GM18951 (cell line): ENCODE measurements at regions not wholly inside any gene's neighbourhood (a gene's known extent, or its start where the extent isn't known, plus 50 kb on each side); places are given as distances from the start of the nearest gene placed in this dataset.

Experiments used
- POLR2A ChIP-seq: IDR thresholded peaks from 4 replicates; pipeline ENCODE4 v1.6.1; 2011; ENCODE audit warnings: mild to moderate bottlenecking; ENCODE audit not compliant: insufficient read length, insufficient read depth; ENCODE audit errors: extremely low read depth
- in situ Hi-C: fragments of 300-500 bp; cut with MboI; formaldehyde crosslinking; loops from one replicate; pipeline ENCODE4 v1.12.0; 2022; ENCODE audit warnings: low sequenced_read_pairs, mixed read lengths, inconsistent platforms; ENCODE audit not compliant: unreplicated experiment

DNA sequence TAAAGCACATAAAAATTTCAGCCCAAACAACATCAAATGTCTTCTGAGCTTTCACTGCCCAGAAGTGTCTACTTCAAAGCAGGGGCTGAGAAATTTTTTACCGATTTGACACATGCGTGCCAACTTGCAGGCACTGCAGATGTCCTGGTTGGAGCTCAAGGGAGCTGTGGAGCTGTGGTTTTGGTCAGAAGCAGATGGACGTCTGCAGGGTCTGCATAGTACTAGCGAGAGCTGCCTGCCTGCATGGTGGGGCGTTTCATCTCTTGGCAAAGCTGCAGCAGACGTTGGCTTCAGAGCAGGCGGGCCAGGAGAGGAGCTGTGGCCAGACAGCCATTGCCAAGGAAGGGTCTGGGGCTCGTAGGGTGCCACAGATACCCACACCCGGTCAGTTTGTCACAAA is 296.7 kb downstream of the GLRX3 start:
- TF ChIP-seq POLR2A = no peak
- in situ Hi-C loops = no loop called here

DNA sequence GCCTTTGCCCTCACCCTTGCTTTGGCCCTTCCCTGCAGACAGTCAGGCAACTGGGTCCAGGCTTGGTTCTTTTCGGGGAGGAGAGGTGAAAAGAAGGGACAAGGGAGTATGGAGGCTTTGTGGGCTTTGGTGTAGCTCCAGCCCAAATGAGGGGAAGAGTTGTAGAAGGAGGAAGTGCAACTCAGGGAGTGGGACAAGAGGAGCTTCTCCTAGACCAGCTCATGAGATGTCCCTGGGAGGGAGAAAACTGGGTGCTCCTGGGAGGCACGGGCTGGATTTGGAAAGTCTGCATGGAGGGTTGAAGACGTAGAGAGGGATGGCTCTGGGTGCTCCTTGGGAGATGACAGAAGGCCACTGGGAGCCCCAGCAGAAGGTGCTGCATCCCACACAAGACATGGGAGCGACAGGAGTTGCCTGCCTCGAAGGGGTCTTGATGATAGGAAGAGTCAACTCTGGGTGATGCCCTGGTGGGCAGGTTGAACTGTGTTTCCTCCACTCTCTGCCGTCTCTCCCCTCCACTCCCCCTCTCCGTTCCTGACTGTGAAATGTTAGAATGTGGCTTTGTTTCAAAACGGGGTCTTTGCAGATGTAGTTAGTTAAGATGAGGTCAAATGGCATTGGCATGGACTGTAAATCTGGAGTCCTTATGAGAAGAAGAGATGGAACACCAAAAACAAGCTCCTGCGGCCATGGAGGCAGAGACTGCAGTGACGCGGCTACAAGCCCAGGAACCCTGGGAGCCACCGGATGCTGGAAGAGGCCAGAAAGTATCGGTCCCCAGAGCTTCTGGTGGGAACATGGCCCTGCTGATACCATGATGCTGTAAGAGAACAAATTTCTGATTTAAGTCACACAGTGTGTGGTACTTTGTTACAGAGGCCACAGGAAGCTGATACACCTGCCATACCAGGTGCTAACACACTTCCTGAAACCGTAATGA is 298.5 kb downstream of the GLRX3 start:
- in situ Hi-C loops = no loop called here
- TF ChIP-seq POLR2A = no peak

DNA sequence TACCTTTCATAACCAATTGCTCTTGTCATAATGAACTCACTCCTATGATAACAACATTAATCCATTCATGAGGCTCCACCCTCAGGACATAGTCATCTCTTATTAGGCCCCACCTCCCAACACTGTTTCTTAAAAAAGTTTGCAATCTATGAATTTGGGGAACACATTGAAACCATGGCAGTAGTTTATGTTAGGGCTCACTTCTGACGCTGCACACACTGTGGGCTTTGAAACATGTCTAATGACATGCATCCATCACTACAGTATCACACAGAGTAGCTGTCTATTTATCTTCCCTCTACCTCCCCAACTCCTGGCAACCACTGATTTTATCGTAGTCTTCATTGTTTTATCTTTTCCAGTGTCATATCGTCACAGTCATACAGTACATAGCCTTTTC is 299.8 kb downstream of the GLRX3 start:
- in situ Hi-C loops = no loop called here

DNA sequence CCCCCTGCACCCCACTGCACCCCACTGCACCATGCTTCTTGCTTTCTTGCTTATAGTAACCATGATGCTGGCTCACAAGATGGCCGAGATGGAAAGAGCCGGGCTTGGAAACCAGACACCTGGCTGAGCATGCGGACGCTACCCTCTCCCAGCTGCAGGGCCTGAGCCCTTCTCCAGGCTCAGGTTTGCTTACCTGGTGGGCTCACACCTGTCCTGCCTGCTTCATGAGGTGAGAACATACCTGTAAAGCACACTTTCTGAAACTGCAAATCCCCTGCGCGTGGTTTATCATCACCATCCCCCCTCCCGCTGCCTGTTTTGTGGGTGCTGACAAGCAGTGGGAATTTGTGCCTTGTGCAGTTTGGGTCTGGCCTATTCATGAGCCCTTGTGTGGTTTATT is 302.7 kb downstream of the GLRX3 start:
- TF ChIP-seq POLR2A = no peak
- in situ Hi-C loops = no loop called here

More for the DNA sequence above, 299.8 kb downstream of the GLRX3 start:
- no peak for TF ChIP-seq POLR2A

DNA sequence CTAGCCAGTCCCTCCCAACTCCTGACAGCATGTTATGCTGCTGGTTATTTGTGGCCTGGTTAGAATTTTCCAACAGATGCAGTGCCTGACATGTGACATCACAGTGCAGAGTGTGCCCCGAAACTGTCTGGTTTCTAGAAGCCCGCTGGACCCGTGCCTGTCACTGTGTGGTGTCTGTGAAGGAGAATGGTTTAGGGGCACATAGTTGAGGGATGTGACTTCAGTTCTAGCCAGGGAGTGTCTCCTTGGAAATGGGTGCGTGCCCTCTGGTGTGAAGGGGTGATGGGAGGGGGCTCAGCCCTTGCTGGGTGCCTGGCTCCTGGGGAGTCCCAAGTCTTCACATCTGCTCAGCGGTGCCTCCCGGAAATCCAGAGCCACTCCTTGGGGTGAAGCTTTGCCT is 303.6 kb downstream of the GLRX3 start:
- no peak for TF ChIP-seq POLR2A
- in situ Hi-C loops = no loop called here

DNA sequence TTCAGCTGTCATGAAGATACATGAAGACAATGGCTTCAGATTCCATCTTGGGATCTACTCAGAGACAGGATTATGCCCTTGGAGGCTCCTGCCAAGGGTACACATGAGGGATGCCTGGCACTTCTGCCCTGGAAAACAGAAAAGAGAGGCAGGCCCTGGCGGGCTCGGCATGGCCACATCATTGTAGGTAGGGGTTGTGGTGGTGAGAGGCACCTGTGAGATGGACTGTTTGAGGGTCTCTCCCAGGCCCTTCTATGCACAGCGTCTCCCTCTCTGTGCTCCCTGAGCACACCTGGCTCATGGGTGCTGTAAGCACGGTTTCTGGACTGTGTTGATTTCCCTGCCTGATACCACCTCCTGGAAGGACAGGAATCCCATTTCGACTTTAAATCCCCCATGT is 304.3 kb downstream of the GLRX3 start:
- in situ Hi-C loops = no loop called here
- no peak for TF ChIP-seq POLR2A

DNA sequence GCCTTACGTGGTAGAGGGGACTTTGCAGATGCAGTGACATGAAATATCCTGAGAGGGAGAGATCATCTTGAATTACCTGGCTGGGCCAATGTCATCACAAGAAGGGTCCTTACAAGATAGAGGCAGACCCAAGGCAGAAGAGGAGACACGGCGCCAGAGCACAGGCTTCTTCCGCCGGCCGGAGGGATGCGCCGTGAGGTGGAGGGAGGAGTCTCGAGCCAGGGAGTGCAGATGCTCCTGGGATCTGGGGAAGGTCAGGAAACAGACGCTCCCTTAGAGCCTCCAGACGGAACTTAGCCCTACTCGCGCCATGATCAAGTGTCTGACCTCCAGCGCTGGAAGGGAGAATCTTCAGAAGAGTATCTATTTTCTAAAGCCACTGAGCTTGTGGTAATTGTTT is 304.8 kb downstream of the GLRX3 start:
- TF ChIP-seq POLR2A = no peak
- in situ Hi-C loops = no loop called here

DNA sequence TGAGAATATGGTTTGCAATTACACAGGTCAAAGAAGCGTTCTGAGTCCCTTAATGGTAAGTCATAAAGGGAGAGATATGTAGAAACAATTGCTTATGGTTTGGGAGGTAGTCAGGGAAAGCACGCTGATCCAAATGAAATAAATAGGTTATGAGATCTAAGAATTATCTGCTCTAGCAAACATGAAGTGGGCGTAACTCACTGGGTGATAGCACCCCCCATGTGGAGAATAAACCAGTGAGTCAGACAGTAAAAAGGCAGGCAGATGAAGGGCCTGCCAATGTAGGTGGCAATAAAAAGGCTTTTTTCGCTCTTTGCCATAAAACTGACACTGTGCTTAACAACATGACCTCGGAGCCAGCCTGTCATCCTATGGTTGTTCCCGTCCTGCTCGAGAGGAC is 306.9 kb downstream of the GLRX3 start:
- in situ Hi-C loops = no loop called here
- TF ChIP-seq POLR2A = no peak

DNA sequence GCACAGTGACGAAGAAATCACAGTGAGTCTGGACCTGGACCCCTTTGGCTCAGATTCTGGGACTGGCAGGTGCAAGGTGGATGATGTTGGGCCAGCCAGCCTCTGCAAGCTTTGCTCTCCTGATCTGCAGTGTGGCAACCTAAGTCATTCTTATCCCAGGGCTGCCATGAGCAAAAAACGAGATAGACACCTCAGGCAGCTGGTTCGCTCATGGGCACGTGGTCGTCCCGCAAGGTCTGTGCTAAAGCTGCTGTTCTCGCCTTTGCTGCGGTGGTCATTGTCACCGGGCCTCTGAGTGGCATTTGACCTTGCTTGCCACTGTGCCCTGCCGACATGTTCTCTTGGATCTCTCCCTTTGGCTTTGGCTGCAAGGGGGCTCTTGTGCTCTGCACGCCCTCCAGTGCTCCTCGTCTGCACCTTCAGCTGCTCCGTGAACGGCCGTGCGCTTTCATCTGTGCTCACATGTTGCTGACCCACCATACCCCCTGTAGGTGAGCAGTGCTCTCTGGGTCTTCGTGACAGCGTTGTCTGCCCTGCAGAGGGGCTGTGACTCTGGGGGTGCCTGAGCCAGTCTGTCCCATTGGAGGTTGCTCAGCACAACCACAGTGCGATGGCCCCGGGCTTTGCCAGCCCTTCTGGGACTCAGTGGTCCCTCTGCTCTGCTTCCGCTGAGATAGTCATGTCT is 317.0 kb downstream of the GLRX3 start:
- in situ Hi-C loops = no loop called here
- TF ChIP-seq POLR2A = no peak

DNA sequence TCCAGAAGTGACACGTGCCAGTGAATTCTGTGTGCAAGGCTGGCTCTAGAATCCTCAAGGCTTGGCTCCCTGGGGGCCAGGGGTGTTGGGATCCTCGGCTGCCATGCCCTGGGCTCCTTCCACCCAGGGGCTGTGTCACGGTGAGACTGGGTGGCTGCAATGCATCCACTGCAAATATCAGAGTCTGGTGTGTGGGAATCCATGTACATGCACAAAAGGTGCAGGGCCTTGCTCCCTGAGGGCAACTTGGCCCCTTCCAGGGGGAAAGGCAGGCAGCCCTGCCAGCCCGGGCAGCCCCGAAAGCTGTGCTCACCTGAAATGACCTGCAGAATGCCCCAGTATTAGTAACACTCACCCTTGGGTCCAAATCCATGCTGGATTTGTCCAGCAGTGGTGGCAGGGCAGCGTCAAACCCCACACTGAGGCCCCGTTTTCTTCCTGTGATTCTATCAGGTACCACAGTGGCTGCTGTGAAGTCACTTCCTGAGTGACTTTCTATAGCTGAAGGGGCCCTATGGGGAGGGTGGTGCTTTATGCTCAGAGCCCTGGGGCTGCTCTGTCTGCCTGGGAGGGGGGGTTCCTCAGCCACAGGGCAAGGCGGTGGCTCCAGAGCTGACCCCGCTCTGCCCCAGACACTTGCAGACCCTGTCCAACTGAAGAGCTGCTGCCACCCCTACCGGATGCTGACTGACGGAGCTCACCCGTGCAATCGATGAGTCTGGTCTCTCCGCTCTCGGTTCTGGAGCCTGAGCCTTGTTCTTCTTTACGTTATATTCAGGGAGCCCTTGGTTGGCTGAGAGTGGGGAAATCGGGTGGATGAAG is 317.7 kb downstream of the GLRX3 start:
- TF ChIP-seq POLR2A = no peak
- in situ Hi-C loops = no loop called here

DNA sequence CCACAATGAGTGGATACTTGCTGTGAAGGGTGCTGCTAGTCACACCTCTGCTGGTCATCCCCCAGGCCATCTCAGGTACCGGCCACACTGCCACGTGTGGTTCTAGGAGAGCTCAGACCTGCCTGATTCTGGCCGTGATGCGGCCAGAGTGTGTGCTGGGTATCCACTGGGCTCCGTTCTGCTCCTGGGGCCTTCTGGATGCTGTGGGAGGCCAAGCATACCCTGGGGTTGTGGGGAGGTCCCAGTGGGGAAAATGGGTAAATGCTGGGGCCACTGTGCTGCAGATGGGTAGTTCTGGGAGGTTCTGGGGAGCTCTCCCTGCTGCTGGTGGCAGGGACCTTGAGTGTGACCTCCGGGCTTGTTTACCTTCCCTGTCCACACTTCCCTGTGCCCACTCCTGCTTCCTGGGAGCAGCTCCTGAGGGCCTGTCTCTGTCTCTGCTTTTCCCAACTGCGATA is 318.4 kb downstream of the GLRX3 start:
- in situ Hi-C loops = no loop called here

DNA sequence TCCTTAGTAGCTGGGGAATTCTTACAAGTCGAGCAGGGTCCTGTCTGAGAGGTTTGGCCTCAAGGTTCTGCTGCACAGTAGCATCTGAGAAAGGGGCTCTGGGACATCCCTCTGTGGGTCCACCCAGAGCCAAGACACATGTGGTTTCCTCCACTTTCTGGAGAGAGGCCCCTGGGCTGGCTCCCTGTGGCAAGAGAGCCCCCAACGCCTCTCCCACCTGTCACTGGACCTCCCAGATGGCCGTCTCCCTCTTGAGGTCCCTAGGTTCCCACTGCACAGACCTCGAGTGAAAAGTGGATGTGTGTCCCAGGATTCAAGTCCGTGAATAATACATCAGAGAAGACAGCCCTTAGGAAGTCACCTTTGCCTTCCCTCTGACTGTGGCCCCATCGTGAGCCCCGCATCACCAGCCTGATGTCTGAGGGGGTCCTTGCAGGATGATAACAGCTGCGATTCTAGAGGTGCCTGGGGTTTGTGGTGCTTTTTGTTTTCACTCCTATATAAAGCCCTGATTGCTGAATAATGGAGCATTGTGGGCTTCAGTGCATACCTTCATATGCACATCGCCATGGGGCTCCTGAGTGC is 319.0 kb downstream of the GLRX3 start:
- no peak for TF ChIP-seq POLR2A
- in situ Hi-C loops = no loop called here

More for the DNA sequence above, 318.4 kb downstream of the GLRX3 start:
- no peak for TF ChIP-seq POLR2A

DNA sequence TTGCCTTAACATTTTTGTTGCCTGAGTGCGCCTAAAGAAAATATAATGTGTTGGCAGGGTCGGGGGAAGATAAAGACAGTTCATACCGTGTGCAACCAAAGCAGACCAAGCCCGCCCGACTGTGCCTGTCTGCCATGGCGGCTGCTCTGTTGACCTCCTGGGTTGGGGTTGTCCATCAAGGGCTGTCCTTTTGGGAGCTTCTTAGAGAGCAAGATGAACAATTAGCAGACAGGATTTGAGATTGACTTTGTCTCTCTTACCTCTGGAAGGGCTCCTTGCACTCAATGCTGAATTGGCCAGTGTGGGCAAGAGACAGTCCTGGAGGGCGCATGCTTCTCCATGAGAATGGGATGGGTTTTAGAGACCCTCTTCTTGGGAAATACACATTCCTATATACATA is 319.6 kb downstream of the GLRX3 start:
- in situ Hi-C loops = no loop called here
- no peak for TF ChIP-seq POLR2A
